Neutrophil (primary cell): ENCODE measurements at regions not wholly inside any gene's neighbourhood (a gene's known extent, or its start where the extent isn't known, plus 50 kb on each side); places are given as distances from the start of the nearest gene placed in this dataset.

ENCODE experiments used
- H3K27ac ChIP-seq: fragments of 200-600 bp; sonication (generic); 2 replicates; pipeline ENCODE4 v1.5.1; 2016; ENCODE audit warnings: mild to moderate bottlenecking, moderate library complexity
- H3K27me3 ChIP-seq: fragments of 200-600 bp; sonication (generic); 2 replicates; pipeline ENCODE4 v1.6.0; 2016; ENCODE audit warnings: mild to moderate bottlenecking
- H3K36me3 ChIP-seq: fragments of 200-600 bp; sonication (generic); 2 replicates; pipeline ENCODE4 v1.5.1; 2017
- H3K4me1 ChIP-seq, 2 experiments: fragments of 200-600 bp in 1 of 2; sonication (generic) in 1 of 2; 1 replicate in 1 of 2; 2 replicates in 1 of 2; pipeline versions ENCODE4 v1.5.1 to v1.6.1; 2013 to 2016; ENCODE audit warnings: low read depth in 1 of 2, low read length in 1 of 2, mild to moderate bottlenecking in 1 of 2, moderate library complexity in 1 of 2; ENCODE audit not compliant: control insufficient read depth in 1 of 2, insufficient read depth in 1 of 2
- H3K4me3 ChIP-seq, 2 experiments: fragments of 200-600 bp in 1 of 2; sonication (generic) in 1 of 2; 1 replicate in 1 of 2; 2 replicates in 1 of 2; pipeline ENCODE4 v1.5.1; 2013 to 2016; ENCODE audit warnings: low read depth in 1 of 2, low read length in 1 of 2, mild to moderate bottlenecking in 1 of 2, moderate library complexity in 1 of 2
- H3K9me3 ChIP-seq: fragments of 200-600 bp; sonication (generic); 2 replicates; pipeline ENCODE4 v1.5.1; 2016
- TF ChIP-seq, protein P1 (sequence below): fragments of 200-600 bp; sonication (generic); IDR thresholded peaks from 2 replicates; pipeline ENCODE4 v1.5.1; 2016; ENCODE audit warnings: antibody characterized with exemption

DNA sequence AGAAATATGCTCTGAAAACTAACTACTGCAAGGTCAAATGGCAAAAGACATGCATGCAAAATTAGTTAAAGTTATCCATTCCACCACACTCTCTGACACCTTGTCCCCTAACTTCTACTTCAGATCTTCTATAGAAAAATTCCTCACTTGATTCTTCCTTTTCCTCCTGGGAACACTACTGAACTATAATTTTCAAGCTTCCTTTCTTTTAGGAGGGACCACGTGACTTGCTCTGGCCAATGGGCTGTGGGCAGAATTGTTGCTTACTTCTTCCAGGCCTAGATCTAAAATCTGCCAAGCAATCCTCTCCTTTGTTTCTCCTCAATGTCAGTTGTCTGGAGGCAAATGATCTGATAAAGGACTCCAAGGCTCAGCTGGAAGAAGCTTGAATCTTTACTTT, 441.0 kb downstream of the CDK5RAP2 start:
- no peak overlapping the region for H3K27ac ChIP-seq
- TF ChIP-seq, protein P1, sequence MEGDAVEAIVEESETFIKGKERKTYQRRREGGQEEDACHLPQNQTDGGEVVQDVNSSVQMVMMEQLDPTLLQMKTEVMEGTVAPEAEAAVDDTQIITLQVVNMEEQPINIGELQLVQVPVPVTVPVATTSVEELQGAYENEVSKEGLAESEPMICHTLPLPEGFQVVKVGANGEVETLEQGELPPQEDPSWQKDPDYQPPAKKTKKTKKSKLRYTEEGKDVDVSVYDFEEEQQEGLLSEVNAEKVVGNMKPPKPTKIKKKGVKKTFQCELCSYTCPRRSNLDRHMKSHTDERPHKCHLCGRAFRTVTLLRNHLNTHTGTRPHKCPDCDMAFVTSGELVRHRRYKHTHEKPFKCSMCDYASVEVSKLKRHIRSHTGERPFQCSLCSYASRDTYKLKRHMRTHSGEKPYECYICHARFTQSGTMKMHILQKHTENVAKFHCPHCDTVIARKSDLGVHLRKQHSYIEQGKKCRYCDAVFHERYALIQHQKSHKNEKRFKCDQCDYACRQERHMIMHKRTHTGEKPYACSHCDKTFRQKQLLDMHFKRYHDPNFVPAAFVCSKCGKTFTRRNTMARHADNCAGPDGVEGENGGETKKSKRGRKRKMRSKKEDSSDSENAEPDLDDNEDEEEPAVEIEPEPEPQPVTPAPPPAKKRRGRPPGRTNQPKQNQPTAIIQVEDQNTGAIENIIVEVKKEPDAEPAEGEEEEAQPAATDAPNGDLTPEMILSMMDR = no peak
- no peaks in the 10 kb centered on the region for H3K27me3 ChIP-seq

DNA sequence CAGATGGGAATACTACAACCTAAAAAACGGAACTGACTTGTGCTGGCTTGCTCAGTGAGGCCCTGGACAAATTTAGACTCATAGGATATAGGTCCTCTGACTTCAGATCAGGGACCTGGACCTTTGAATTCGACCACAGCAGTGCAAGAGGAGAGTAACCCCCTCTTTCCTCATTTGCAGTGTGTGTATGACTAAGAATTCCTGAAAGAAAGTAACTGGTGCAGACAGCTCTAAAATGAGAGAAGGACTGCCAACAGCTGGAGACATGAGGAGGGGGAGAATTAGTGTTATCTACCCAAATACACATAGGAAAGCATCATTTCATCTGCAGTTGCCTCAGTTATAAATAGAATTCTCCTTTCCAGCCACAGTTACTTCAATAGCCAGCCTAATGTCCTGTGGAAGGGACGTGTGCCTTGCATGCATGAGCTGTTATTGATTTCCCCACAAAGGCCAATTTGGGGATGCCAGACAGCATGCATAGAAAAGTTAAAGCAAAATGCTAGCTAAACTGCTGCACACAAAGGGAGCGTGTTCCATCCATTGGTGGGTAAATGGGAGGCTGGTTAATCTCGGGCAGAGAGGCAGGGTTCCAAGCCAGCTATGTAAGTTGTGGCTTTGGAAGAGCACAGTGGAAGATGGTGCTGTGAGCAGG, 442.7 kb downstream of the CDK5RAP2 start:
- H3K4me1 ChIP-seq = no peaks in the 10 kb centered on the region
- no peaks in the 10 kb centered on the region for H3K9me3 ChIP-seq
- no peaks in the 10 kb centered on the region for H3K36me3 ChIP-seq
- TF ChIP-seq, protein P1 = no peak
- no peak overlapping the region for H3K27ac ChIP-seq
- no peaks in the 10 kb centered on the region for H3K27me3 ChIP-seq
- no peak overlapping the region for H3K4me3 ChIP-seq

More for the DNA sequence above, 441.0 kb downstream of the CDK5RAP2 start:
- no peaks in the 10 kb centered on the region for H3K9me3 ChIP-seq
- no peaks in the 10 kb centered on the region for H3K4me1 ChIP-seq
- H3K4me3 ChIP-seq = no peak overlapping the region
- no peaks in the 10 kb centered on the region for H3K36me3 ChIP-seq

DNA sequence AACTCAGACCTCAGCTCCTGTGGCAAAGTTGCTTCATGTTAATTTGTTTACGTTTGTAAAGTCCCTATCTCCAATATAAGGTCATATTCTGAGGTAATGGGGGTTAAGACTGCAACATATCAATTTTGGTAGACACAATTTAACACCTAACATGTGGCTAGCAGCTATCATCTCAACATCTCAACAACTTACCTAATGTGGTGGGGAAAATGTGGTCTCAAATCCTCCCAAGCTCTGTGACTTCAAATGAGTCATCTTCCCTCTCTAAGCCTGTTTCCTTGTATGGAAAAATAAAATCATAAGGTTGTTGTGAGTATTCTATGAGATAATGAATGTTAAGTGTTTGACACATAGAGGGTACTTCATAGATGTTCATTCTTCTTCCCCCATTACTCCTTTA, 443.3 kb downstream of the CDK5RAP2 start:
- H3K4me3 ChIP-seq = no peak overlapping the region
- H3K4me1 ChIP-seq = no peaks in the 10 kb centered on the region
- no peak overlapping the region for H3K27ac ChIP-seq
- no peaks in the 10 kb centered on the region for H3K27me3 ChIP-seq
- H3K36me3 ChIP-seq = no peaks in the 10 kb centered on the region
- TF ChIP-seq, protein P1 = no peak
- no peaks in the 10 kb centered on the region for H3K9me3 ChIP-seq

DNA sequence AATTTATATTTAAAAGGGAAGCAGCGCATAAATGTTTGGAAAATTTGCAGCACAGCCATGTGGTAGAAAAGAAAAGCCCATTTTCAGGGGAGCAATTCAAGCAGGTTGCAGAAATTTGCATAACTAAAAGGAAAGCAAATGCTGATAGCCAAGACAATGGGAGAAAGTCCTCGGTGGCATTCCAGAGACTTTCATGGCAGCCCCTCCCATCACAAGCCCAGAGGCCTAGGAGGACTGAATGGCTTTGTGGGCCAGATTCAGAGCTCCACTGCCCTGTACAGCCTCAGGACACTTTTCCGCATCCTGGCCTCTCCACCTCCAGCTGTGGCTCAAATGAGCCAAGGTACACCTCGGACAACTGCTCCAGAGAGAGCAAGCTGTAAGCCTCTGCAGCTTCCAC, 462.9 kb downstream of the CDK5RAP2 start:
- TF ChIP-seq, protein P1 = no peak
- Histone ChIP-seq H3K27me3 (no peaks in the 10 kb centered on the region), H3K36me3 (no peaks in the 10 kb centered on the region), H3K4me3 (no peak overlapping the region), H3K9me3 (no peaks in the 10 kb centered on the region), H3K27ac (no peak overlapping the region), H3K4me1 (no peaks in the 10 kb centered on the region)

DNA sequence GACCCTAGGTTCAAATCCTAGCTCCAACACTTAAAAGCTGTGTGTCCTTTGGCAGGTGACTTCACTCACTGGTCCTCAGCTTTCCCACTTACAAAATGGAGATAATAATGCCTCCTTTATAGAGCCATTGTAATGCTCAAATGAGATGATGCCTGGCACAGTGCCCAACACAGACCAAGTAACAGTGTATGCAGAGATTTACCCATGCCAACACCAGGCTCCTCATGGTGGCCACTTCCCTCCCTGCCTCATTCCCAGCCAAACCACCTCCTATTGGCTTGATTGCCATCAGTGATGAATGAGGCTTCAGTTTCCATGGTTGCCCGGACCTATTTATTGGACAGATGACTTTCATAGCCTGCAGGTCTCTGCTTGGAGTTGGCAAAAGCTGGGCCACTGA, 469.4 kb downstream of the CDK5RAP2 start:
- H3K27ac ChIP-seq = no peak overlapping the region
- no peak overlapping the region for H3K4me3 ChIP-seq
- no peaks in the 10 kb centered on the region for H3K9me3 ChIP-seq
- H3K27me3 ChIP-seq = no peaks in the 10 kb centered on the region
- H3K4me1 ChIP-seq = no peaks in the 10 kb centered on the region
- TF ChIP-seq, protein P1 = no peak
- no peaks in the 10 kb centered on the region for H3K36me3 ChIP-seq
